ENCODE measurements at regions not wholly inside any gene's neighbourhood (a gene's known extent, or its start where the extent isn't known, plus 50 kb on each side); places are given as distances from the start of the nearest gene placed in this dataset.

DNA sequence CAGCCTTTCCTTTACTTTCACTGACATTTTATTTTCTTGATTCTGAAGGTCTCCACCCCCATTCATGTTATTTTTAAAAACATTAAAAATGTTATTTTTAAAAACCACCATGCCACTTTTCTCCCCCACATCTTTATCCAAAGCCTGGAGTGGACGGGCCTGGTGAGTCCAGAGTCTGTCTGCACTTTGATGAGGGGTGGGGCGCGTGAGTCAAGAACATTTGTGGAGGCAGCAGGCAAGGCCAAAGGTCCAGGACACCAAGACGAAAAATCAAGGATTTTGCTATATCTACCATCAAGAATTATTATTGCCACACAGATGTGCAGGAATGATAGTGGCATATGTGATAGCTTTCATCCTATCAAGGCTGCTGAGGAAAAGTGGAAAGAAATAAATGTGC, 224.9 kb downstream of the FGF9 start:
- H3K27me3 Mint-ChIP-seq (ENCODE audit: low read depth, poor library complexity), result peaks cover 14% of the 10 kb centered on the region
- H3K4me3 Mint-ChIP-seq, result no peak overlapping the region
- peaks cover 43% of the 10 kb centered on the region for H3K4me1 Mint-ChIP-seq
- TF ChIP-seq, protein P1, sequence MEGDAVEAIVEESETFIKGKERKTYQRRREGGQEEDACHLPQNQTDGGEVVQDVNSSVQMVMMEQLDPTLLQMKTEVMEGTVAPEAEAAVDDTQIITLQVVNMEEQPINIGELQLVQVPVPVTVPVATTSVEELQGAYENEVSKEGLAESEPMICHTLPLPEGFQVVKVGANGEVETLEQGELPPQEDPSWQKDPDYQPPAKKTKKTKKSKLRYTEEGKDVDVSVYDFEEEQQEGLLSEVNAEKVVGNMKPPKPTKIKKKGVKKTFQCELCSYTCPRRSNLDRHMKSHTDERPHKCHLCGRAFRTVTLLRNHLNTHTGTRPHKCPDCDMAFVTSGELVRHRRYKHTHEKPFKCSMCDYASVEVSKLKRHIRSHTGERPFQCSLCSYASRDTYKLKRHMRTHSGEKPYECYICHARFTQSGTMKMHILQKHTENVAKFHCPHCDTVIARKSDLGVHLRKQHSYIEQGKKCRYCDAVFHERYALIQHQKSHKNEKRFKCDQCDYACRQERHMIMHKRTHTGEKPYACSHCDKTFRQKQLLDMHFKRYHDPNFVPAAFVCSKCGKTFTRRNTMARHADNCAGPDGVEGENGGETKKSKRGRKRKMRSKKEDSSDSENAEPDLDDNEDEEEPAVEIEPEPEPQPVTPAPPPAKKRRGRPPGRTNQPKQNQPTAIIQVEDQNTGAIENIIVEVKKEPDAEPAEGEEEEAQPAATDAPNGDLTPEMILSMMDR (IDR thresholded peaks at IDR 0.05), result no peak
- no peak for DNase-seq
- no peaks in the 10 kb centered on the region for H3K9me3 Mint-ChIP-seq
- H3K27ac Mint-ChIP-seq, result no peak overlapping the region
- H3K36me3 Mint-ChIP-seq (ENCODE audit: low read depth), result no peaks in the 10 kb centered on the region

DNA sequence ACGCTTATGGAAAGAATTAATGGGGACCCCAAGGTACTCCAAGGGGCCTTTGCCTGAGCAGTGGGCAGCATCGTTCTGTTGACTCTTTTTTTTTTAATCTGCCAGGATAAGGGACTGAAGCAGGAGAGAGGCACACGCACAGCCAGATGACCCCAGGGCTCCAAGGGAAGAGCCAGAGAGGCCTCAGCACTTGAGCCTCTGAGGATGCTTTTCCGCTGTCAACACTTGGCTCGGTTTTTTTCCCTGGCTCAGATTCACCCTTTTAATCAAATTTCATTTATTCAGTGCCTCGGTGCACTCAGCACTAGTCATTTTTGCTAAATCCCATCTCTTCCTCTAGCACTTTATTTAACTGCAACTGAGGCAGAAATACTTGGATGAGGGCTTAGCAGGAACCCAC, 226.3 kb downstream of the FGF9 start:
- Mint-ChIP-seq H3K4me3 (no peak overlapping the region), H3K4me1 (peaks cover 51% of the 10 kb centered on the region), H3K27ac (no peak overlapping the region), H3K36me3 (ENCODE audit: low read depth) (no peaks in the 10 kb centered on the region), H3K9me3 (no peaks in the 10 kb centered on the region), H3K27me3 (ENCODE audit: low read depth, poor library complexity) (peaks cover 14% of the 10 kb centered on the region)
- DNase-seq, result no peak
- TF ChIP-seq, protein P1 (IDR thresholded peaks at IDR 0.05), result no peak

DNA sequence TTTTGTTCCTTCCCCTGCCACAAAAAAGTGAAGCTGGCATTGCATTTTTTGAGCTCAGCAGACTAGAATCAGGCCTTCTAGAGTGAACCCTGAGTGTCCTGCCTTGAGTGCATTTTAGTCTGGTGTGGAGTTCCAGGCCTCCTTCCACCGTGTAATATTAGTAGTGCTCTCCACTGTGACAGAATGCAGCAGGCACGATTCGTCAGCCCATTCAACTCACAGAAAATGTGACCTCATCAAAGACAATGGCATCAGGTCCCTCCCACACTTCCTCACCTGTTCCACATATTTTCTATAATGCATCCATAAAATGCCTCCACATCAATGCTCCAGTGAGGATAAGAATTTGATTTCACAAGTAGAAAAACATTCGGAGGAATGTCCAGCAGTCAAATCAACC, 227.6 kb downstream of the FGF9 start:
- H3K27me3 Mint-ChIP-seq (ENCODE audit: low read depth, poor library complexity), result peaks cover 16% of the 10 kb centered on the region
- no peak for DNase-seq
- no peak overlapping the region for H3K4me3 Mint-ChIP-seq
- no peaks in the 10 kb centered on the region for H3K36me3 Mint-ChIP-seq (ENCODE audit: low read depth)
- TF ChIP-seq, protein P1 (IDR thresholded peaks at IDR 0.05), result no peak
- H3K27ac Mint-ChIP-seq, result no peak overlapping the region
- no peaks in the 10 kb centered on the region for H3K9me3 Mint-ChIP-seq
- H3K4me1 Mint-ChIP-seq, result peaks cover 63% of the 10 kb centered on the region

DNA sequence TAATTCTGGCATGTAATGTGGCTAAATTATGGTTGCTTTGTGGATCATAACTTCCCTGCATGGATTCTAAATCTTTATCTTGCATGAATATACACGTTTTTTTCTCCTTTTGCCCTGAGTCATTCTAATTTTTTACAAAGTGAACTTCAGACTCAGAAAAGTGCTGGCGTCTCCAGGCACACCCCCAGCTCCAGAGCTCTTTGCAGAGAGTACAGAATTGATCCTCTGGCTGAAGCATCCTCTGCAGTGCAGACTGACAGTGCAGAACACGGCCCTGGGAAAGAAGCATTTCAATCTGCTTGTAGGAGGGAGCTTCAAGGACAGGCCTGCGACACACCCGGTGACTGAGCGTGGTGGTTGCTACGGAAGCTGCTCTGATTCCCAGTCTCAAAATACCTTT, 228.1 kb downstream of the FGF9 start:
- DNase-seq, result no peak
- H3K9me3 Mint-ChIP-seq, result no peaks in the 10 kb centered on the region
- no peaks in the 10 kb centered on the region for H3K36me3 Mint-ChIP-seq (ENCODE audit: low read depth)
- H3K27me3 Mint-ChIP-seq (ENCODE audit: low read depth, poor library complexity), result peaks cover 11% of the 10 kb centered on the region
- peaks cover 62% of the 10 kb centered on the region for H3K4me1 Mint-ChIP-seq
- H3K27ac Mint-ChIP-seq, result no peak overlapping the region
- H3K4me3 Mint-ChIP-seq, result no peak overlapping the region
- TF ChIP-seq, protein P1 (IDR thresholded peaks at IDR 0.05), result no peak

DNA sequence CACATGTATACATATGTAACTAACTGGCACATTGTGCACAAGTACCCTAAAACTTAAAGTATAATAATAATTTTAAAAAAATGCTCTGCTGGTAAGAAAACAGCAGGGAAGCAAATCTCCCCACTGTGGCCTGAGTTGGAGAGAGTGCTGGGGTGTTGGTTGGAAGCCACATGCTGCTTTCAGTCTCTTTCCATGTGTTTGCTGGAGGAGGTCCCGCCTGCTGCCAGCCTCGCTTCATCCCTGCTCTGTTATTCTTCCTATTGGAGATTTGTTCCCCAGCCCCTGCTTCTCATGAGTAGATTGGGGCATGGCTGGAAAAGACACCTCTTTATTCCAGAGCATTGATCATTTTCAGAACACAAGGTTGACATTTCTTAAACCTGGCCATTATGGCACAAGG, 230.5 kb downstream of the FGF9 start:
- Mint-ChIP-seq H3K4me1 (peaks cover 59% of the 10 kb centered on the region), H3K36me3 (ENCODE audit: low read depth) (no peaks in the 10 kb centered on the region), H3K4me3 (no peak overlapping the region), H3K27ac (no peak overlapping the region), H3K9me3 (no peaks in the 10 kb centered on the region), H3K27me3 (ENCODE audit: low read depth, poor library complexity) (peaks cover 11% of the 10 kb centered on the region)
- DNase-seq, result no peak
- TF ChIP-seq, protein P1 (IDR thresholded peaks at IDR 0.05), result no peak

DNA sequence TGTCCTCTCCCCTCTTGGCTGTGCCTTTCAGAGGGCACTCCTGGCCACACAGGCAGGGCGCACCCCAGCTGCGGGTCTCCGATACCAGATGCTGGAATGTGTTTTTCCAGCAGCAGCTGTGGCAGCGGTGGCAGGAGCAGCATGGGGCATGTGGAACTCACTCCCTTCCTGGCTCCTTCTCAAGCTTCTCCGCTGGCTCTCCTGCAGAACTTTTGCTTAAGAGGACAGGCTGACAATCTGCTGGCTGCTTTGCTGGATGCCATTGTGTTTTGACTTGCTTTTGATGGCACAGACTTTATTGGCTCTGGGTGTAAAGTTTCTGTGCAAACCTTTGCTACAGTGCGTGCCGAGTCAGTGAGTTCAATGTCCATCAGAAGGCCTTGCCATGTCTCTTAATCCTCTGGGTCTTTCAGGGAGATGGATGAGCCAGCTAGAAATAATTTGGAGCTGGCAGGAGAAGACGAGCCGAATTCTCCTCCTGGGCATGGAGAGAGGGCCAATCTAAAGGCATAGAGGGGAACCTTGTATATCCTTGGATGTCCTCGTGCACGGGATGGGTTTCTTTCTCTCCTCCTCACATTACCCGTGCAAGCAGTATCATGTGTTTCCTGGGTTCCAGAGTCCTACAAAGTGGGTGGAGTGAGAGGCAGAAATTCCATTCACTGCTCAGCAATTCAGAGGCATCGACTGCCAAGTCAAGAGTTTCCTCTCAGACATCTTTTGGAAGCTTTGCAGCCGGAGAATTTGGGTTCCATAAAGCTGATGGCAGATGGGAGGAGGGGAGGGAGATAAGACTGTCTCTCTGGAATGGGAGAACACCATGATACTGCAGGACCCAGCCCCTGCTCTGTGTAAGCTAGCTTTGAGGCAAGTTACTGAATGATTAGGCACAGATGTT, 231.2 kb downstream of the FGF9 start:
- no peaks in the 10 kb centered on the region for H3K36me3 Mint-ChIP-seq (ENCODE audit: low read depth)
- peaks cover 7% of the 10 kb centered on the region for H3K27me3 Mint-ChIP-seq (ENCODE audit: low read depth, poor library complexity)
- TF ChIP-seq, protein P1 (IDR thresholded peaks at IDR 0.05), result no peak
- H3K9me3 Mint-ChIP-seq, result no peaks in the 10 kb centered on the region
- H3K4me1 Mint-ChIP-seq, result peaks cover 62% of the 10 kb centered on the region
- H3K27ac Mint-ChIP-seq, result no peak overlapping the region
- DNase-seq, result no peak
- H3K4me3 Mint-ChIP-seq, result no peak overlapping the region
